Suprapubic skin (tissue), 4 donors: ENCODE measurements at regions not wholly inside any gene's neighbourhood (a gene's known extent, or its start where the extent isn't known, plus 50 kb on each side); places are given as distances from the start of the nearest gene placed in this dataset.

Experiments used
- DNase-seq, 2 donors: peaks; one replicate each; pipeline ENCODE4 v3.0.0-alpha.2; 2019; ENCODE audit warnings: low spot score in 2 of 2
- H3K27ac ChIP-seq: fragments of 200-600 bp; sonication (generic); one replicate; pipeline ENCODE4 v1.5.1; 2019
- H3K27me3 ChIP-seq: fragments of 200-600 bp; sonication (generic); one replicate; pipeline ENCODE4 v1.5.1; 2019
- H3K36me3 ChIP-seq: fragments of 200-600 bp; sonication (generic); one replicate; pipeline ENCODE4 v1.5.1; 2019
- H3K4me1 ChIP-seq: fragments of 200-600 bp; sonication (generic); one replicate; pipeline ENCODE4 v1.5.1; 2019
- H3K4me3 ChIP-seq: fragments of 200-600 bp; sonication (generic); one replicate; pipeline ENCODE4 v1.5.1; 2019; ENCODE audit warnings: mild to moderate bottlenecking
- H3K9me3 ChIP-seq: fragments of 200-600 bp; sonication (generic); one replicate; pipeline ENCODE4 v1.5.1; 2019
- CTCF ChIP-seq, 2 donors: fragments of 200-600 bp in 1 of 2; fragments of 450-650 bp in 1 of 2; sonication (generic) in 1 of 2; IDR thresholded peaks; one replicate each; pipeline ENCODE4 v1.5.1; 2016 to 2019; ENCODE audit warnings: antibody characterized with exemption in 2 of 2, mild to moderate bottlenecking in 1 of 2, moderate library complexity in 1 of 2
- EP300 ChIP-seq: sonication (generic); formaldehyde crosslinking; IDR thresholded peaks from one replicate; pipeline ENCODE4 v1.6.1; 2017; ENCODE audit warnings: antibody characterized with exemption
- POLR2A ChIP-seq, 2 donors: fragments of 450-650 bp; IDR thresholded peaks; one replicate each; pipeline ENCODE4 v1.6.1; 2017; ENCODE audit warnings: antibody characterized with exemption in 2 of 2, mild to moderate bottlenecking in 2 of 2, moderate library complexity in 2 of 2
- POLR2AphosphoS5 ChIP-seq, 3 donors: sonication (generic); formaldehyde crosslinking; IDR thresholded peaks; one replicate each; pipeline ENCODE4 v1.6.1; 2017; ENCODE audit warnings: antibody characterized with exemption in 3 of 3
- WGBS: methylation state at CpG from one replicate; pipeline ENCODE4 v1.1.5; 2018; 5-methylcytosine and 5-hydroxymethylcytosine counted together

GRCh38 chr13:73844986-73845385 lies 289.2 kb downstream of the KLF12 start:
- WGBS: 90% methylated on average over 1 of the region's 1 CpG
- no peak for TF ChIP-seq CTCF (IDR thresholded peaks at IDR 0.05)
- no peak for TF ChIP-seq POLR2A (IDR thresholded peaks at IDR 0.05)
- Histone ChIP-seq H3K4me1 (no peaks in the 10 kb centered on the region), H3K9me3 (no peaks in the 10 kb centered on the region), H3K4me3 (no peak overlapping the region), H3K27me3 (no peaks in the 10 kb centered on the region), H3K36me3 (peaks cover 7% of the 10 kb centered on the region), H3K27ac (no peak overlapping the region)
- DNase-seq: no peak

- no peaks in the 10 kb centered on the region for H3K27me3 ChIP-seq
- no peak for TF ChIP-seq POLR2A (IDR thresholded peaks at IDR 0.05)
- TF ChIP-seq CTCF (IDR thresholded peaks at IDR 0.05): no peak
- TF ChIP-seq POLR2AphosphoS5 (IDR thresholded peaks at IDR 0.05): no peak
- TF ChIP-seq EP300: no peak
- WGBS: 85% methylated on average over 4 of the region's 4 CpGs
- no peak overlapping the region for H3K4me3 ChIP-seq
- H3K9me3 ChIP-seq: no peaks in the 10 kb centered on the region
- peaks cover 7% of the 10 kb centered on the region for H3K36me3 ChIP-seq
- no peak for DNase-seq
- no peak overlapping the region for H3K27ac ChIP-seq
- H3K4me1 ChIP-seq: no peaks in the 10 kb centered on the region
These were observed 291.6 kb downstream of the KLF12 start for GRCh38 chr13:73842626-73843025.

GRCh38 chr13:73842184-73842583 lies 292.0 kb downstream of the KLF12 start:
- TF ChIP-seq POLR2AphosphoS5 (IDR thresholded peaks at IDR 0.05) (no peak), EP300 (no peak), CTCF (IDR thresholded peaks at IDR 0.05) (no peak), POLR2A (IDR thresholded peaks at IDR 0.05) (no peak)
- Histone ChIP-seq H3K36me3 (peaks cover 7% of the 10 kb centered on the region), H3K4me3 (no peak overlapping the region), H3K4me1 (no peaks in the 10 kb centered on the region), H3K27me3 (no peaks in the 10 kb centered on the region), H3K27ac (no peak overlapping the region), H3K9me3 (no peaks in the 10 kb centered on the region)
- WGBS: 97% methylated on average over 5 of the region's 5 CpGs
- no peak for DNase-seq

GRCh38 chr13:73837147-73837546 lies 297.1 kb downstream of the KLF12 start:
- Histone ChIP-seq H3K27ac (no peak overlapping the region), H3K4me3 (no peak overlapping the region), H3K9me3 (no peaks in the 10 kb centered on the region), H3K27me3 (no peaks in the 10 kb centered on the region), H3K4me1 (no peaks in the 10 kb centered on the region), H3K36me3 (no peaks in the 10 kb centered on the region)
- WGBS: 59% methylated on average over 5 of the region's 5 CpGs
- no peak for TF ChIP-seq EP300
- no peak for TF ChIP-seq POLR2AphosphoS5 (IDR thresholded peaks at IDR 0.05)
- TF ChIP-seq CTCF (IDR thresholded peaks at IDR 0.05): no peak
- TF ChIP-seq POLR2A (IDR thresholded peaks at IDR 0.05): no peak
- DNase-seq: no peak

DNA sequence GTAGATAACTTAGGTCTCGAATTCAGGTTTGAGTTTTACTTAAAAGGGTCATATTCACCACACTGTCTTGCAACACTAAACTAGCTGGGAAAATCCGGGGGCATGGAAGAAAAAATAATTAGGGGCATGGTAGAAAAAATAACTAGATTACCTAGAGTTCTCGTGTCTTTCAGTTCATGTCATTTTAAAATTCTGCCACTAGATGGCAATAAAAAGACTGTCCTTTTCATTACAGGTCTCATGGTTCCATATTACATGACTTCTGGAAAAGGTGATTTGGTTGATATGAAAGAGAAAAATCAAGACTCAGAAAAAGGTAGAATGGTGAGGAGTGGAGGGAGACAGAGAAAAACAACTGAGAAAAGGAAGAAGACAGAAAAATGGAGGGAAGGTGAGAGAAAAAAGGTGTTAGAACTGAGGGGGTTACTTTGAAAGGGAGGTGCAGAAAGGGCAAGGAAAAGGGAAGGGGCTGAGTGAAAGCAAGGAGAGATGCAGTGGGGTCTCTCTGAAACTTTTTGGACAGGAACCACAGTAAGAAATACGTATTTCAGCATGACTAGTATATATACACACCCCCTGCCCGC lies 299.0 kb downstream of the KLF12 start:
- no peak overlapping the region for H3K4me3 ChIP-seq
- H3K27ac ChIP-seq: no peak overlapping the region
- no peaks in the 10 kb centered on the region for H3K27me3 ChIP-seq
- H3K36me3 ChIP-seq: no peaks in the 10 kb centered on the region
- no peak for DNase-seq
- H3K9me3 ChIP-seq: no peaks in the 10 kb centered on the region
- TF ChIP-seq EP300 (no peak), POLR2A (IDR thresholded peaks at IDR 0.05) (no peak), CTCF (IDR thresholded peaks at IDR 0.05) (peak; percentile 43 to 47)
- no peaks in the 10 kb centered on the region for H3K4me1 ChIP-seq
- 51% methylated on average over 5 of the region's 5 CpGs for WGBS
